A673 (cell line): ENCODE measurements at regions not wholly inside any gene's neighbourhood (a gene's known extent, or its start where the extent isn't known, plus 50 kb on each side); places are given as distances from the start of the nearest gene placed in this dataset.

Experiments used
- EZH2 ChIP-seq: fragments of 200-600 bp; sonication (generic); IDR thresholded peaks from 2 replicates; pipeline ENCODE4 v1.6.1; 2017; ENCODE audit warnings: borderline replicate concordance, low read depth, mild to moderate bottlenecking, mixed read lengths, antibody characterized with exemption, low read length; ENCODE audit not compliant: poor library complexity, severe bottlenecking
- TF ChIP-seq, protein P1 (sequence below): fragments of 300-800, 200-600 bp; sonication (generic); conservative IDR thresholded peaks from 2 replicates; pipeline ENCODE4 v1.5.1; 2017; ENCODE audit warnings: low read depth, mild to moderate bottlenecking, antibody characterized with exemption, low read length, moderate library complexity, mixed read lengths

DNA sequence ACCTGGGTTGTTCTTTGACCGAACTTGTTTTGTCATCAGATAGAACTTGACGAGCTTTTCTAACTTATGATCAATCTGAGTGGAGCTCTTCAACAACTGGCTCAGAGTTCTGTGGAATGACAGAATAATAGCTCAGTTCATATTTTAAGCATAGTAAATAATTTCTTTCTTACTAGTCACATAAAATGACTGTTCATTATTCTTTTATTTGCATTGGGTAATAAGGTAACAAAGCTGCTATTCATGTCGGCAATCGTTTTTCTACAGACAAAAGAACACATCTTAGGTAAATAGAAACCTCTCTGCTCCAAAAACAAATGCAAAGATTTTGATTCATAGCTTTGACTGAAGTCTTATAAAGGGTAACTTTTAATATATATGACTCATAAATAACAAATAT, 57.3 kb upstream of the CXCL8 start:
- TF ChIP-seq, protein P1, sequence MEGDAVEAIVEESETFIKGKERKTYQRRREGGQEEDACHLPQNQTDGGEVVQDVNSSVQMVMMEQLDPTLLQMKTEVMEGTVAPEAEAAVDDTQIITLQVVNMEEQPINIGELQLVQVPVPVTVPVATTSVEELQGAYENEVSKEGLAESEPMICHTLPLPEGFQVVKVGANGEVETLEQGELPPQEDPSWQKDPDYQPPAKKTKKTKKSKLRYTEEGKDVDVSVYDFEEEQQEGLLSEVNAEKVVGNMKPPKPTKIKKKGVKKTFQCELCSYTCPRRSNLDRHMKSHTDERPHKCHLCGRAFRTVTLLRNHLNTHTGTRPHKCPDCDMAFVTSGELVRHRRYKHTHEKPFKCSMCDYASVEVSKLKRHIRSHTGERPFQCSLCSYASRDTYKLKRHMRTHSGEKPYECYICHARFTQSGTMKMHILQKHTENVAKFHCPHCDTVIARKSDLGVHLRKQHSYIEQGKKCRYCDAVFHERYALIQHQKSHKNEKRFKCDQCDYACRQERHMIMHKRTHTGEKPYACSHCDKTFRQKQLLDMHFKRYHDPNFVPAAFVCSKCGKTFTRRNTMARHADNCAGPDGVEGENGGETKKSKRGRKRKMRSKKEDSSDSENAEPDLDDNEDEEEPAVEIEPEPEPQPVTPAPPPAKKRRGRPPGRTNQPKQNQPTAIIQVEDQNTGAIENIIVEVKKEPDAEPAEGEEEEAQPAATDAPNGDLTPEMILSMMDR: no peak
- no peak for TF ChIP-seq EZH2
